GM21619 (cell line): ENCODE measurements at regions not wholly inside any gene's neighbourhood (a gene's known extent, or its start where the extent isn't known, plus 50 kb on each side); places are given as distances from the start of the nearest gene placed in this dataset.

ENCODE experiments used
- ATAC-seq: cut with Tn5 transposase; IDR thresholded peaks from one replicate; pipeline ENCODE4 v1.9.1; 2021; ENCODE audit not compliant: unreplicated experiment

GRCh38 chr17:74032222-74032621 is 171.3 kb upstream of the RPL38 start:
- no peak for ATAC-seq

DNA sequence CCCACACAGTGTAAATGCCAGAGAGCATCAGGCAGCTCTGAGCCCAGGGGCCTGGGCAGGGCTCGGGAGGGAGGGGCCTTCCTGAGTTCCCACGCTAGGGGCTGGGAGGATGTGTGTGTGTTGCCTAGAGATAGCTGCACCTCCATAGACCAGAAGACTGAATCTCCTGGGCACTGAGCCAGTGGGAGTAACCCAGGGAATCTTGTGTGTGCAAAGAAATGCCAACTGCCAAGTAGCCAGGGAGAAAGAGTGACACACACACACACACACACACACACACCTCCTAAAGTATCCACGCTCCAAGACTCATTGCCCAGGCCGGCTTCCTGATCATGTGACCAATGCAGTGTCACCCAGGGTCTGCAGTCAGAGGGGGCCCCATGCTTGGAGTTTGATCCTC is 166.2 kb upstream of the RPL38 start:
- ATAC-seq: no peak

DNA sequence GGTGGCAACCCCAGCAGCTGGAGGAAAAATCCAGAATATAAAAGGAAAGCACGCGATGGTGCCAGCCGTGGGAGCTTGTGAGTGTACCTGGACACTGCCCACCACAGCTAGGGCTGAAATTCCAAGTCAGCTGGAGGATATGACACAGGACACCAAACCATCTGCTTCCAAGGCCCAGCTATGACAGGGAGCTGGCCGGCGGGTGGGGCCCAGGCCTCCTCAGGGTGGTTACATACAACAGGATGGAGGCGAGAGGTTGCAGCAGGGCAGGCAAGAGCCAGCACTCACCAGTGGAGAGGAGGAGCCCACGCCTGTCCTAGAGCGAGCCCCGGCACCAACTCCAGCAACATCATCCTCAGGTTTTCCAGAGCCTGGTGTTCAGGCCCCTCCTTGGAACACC is 163.2 kb upstream of the RPL38 start:
- no peak for ATAC-seq

DNA sequence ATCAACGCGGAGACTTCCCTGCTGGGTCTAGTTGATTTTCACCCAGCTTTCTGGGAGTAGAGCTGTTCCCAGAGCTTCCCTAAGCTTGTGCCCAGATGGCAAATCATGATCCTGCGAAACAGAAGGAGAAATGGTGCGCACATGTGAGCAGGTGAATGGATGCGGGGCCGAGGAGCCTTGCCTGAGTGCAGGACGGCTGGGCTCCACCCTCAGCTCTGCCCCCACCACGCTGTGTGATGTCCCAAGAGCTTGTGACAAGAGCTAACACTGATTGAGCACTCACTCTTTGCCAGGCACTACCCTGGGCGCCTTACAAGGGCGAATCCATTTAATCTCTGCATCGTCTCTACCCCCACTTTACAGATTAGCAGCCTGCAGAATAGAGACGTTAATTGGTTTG is 162.7 kb upstream of the RPL38 start:
- ATAC-seq: no peak

DNA sequence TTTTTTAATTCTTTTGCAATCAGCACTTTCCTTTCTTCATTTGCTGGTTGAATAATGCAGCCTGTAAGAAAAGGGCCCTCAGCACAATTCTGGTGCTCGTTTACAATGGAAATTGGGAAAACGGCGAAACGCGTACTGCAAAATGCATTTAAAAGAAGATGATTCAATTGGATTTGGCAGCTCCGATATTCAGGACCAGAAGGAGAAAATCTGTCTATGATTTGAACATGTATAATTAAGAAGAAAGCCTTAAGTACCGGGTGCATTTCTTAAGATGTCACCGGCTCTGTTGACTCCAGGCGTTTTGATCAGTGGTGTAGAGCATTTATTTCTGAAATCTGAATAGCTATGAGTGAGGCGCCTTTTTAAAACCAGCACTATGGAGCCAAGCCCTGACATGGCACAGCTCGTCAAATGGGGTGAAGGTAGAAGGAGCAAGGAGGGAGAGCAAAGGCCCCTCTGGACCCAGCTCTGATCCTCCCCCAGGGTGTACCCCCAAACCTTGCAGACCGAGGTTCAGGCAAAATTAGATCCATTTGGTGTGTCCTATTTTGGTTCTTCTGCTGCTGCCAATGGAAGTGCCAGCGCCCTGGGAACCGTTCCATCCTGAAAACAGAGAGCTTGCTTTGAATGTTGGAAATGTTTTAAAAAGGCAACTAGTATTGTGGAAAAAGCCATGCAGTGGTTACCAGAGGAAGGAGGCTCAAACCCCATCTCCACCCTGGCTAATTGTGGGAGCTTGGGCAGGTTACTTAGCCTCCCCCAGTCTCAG is 161.4 kb upstream of the RPL38 start:
- ATAC-seq: no peak

DNA sequence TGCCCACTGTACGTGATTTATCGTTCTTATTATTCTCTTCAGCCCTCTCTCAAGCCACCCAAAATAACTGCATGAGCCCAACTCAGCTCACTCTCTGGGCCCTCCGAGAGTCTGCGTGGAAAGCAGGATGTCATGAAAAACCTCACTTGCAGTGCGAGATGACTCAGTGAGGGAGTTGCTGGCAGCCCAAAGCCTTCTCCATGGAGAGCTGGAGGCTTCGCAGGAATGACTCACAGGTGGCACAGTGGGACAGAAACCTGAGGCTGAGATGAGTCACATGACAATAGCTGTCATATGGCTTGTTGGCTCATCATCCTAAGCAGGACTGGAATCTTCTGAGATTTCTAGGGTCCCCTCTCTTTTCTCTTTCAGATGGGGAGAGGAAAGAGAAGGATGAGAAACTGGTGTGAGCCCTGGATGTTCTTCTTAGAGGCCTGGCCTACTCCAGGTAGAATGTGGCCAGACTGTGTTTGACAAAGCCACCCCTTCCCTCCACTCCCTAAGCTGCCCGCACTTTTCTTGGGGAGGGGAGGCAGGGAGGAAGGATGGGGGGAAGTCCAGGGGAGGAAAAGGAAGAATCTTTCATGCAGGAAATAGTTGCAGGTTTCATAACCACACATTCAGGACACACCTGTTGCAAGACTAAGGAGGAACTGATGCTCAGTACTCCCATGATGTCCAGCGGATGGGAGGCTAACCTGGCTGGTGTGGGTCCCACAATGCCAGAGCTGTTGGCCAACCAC is 160.6 kb upstream of the RPL38 start:
- ATAC-seq: no peak

GRCh38 chr17:74043976-74044375 is 159.5 kb upstream of the RPL38 start:
- no peak for ATAC-seq

DNA sequence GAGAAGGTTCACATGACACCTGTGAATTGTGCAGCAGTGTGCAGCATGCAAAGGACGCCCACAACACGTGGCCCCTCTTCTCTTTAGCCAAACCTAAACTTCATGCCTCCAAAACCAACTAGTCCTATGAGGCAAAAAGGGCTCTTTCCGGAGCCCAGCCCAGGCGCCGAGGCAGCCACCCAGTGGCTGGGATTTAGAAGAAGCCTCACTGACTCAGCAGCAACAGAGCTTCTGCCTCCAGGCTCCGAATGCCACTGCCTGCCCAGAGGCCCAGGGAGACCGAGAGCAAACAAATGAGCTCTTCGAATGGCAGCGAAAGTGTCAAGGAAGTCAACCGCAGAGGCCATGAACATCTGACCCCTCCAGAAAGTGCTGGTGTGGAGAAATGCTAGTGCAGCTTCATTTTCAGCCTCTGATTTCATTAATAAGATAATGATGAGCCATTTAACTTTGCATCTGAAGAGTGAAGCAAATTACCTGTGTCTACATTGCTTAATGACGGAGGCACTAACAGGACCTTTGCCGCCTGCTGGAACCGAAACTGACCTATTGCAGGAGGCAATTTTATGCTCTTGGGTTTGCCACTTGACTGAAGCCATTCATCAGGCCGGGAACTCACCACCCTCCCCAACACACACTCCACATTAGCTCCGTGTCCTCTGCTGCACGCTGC is 157.7 kb upstream of the RPL38 start:
- ATAC-seq: no peak

GRCh38 chr17:74049167-74049966 is 154.1 kb upstream of the RPL38 start:
- no peak for ATAC-seq

DNA sequence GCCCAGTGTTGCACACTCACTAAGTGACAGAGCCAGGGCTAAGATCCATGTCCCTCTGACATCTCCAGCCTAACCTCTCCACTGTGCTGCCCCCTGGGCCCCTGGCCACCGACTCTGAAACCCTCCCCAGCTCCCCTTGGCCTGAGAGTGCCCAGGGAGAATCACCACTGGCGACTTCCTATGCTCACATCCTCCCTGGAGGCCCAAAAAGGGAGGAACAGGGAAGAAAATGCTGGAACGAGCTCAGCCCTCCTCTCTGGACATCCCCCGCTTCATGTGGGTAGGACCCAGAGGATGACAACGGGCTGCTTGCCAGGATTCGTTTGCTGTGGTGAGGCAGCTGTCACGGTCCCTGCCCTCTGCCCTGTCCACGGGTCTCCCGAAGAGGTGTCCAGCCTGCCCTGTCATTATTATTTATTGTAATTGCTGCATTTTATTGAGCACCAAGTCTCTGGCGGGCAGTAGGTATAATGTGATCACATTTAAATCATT is 153.5 kb upstream of the RPL38 start:
- ATAC-seq: no peak

DNA sequence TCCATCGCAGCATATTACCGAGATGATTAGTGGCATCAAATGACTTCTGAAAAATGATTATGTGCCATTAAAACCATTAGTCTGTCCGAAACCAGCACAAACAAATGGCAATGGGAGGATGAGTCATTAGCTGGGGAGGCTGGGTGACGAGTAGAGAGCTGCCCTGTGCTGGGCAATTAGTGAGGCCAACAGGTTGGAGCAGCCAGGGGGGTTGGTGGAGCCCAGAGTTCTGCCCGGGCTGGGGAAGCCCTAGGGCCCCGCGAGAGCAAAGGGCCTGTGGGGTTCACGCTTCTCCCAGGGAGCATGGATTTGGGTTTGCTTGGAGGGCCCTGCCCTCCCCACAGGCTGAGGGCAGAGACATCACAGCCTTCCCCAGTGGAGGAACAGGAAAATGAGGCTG is 152.1 kb upstream of the RPL38 start:
- no peak for ATAC-seq

DNA sequence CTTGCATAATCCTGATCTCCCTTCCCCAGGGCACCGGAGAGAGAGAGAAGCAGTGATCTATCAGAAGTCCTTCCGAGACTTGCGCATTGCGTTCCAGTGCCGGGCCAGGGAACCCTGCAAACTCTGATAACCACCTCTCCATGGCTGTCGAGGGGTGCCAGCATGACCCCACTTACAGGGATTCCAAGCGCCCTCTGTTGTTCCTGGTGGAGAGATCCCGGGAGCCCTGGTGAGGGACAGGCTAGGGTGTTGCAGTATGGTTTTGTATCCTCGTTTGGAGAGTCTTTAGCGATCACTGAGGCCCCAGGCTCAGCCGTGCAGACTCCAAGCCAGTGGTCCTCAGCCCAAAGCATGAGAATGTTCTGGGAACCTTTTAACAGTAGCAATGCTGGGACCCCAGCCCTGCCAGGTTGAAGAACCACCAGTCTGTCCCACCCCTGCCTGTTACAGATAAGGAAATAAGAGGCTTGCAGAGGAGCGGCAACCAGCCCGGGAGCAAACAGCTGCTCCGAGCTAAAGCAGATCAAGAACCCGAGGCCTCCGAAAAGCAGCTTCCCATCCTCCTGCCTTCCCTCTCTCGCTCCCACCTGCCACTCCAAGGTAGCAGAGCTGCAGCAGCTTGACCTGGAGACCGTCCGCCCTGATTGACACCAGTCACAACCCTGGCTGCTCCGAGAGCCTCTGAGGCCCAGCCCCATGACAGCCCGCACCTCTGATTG is 150.3 kb upstream of the RPL38 start:
- ATAC-seq: no peak

DNA sequence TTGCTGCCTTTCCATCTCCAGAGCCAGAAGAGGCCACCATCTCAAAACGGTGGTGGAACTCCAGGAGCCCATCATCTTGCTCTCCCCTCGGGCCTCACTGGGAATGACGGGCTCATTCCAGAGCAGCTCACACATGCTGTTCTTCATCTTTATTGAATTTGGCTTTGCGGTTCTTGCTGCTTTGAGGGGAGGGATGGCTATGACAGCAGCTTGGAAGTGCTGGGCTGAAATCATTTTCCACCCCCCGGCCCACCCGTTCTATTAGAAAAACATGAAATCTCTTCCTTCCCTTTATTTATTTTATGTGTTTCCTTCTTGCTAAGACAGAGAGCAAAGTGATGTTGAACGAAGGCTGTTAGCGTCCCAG is 149.8 kb upstream of the RPL38 start:
- no peak for ATAC-seq

DNA sequence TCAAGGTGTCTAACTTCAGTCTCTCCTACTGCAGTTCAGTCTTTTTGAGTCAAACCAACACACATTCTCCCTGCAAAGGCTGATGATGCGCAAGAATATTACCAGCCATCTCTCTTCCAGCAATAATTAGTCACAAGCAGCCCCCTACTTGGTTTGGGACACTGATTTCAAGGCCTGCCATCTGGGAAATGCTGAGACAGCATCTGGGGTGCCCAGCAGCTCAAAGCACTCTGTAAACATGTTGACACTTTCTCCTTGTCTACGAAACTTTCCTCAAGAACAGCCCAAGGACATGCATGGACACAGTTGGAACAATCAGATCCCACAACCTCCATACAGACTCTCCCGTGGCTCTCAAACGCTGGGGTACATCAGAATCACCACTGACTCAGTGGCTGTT is 149.2 kb upstream of the RPL38 start:
- ATAC-seq: no peak

DNA sequence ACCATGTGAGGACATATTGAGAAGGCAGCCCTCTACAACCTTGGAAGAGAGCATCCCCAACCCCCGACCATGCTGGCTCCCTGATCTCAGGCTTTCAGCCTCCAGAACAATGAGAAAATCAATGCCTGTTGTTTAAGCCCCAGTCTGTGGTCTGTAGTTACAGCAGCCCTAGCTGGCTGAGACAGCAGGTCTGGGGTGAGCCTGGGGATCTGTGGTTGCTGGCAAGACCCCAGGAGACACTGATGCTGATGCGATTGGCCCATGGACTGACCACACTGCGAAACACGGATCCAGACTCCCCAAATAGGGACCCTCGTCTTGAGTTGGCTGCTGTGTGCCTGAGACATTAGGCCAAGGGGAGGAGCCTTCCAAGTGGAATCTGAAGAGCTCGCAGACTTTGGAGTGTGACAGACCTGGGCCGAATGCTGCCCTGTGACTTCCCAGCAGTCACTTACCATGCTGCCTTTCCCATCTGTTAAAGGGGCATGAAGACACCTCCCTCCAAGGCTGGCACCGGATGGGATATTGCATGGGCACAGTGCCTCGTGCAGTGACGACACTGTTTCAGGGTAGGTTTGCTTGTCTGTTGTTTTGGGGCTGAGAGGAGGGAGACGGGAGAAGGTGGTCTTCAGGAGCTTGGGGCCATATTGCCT is 147.8 kb upstream of the RPL38 start:
- ATAC-seq: no peak

- ATAC-seq: no peak
Observed at GRCh38 chr17:74059479-74060240, 143.8 kb upstream of the RPL38 start.

- no peak for ATAC-seq
Observed at GRCh38 chr17:74061758-74062157, 141.7 kb upstream of the RPL38 start.

GRCh38 chr17:74062234-74062633 is 141.2 kb upstream of the RPL38 start:
- ATAC-seq: no peak

GRCh38 chr17:74063439-74063838 is 140.0 kb upstream of the RPL38 start:
- no peak for ATAC-seq
